Activated T-helper 1 cell treated with anti-CD3 and anti-CD28 coated beads, Interleukin-12 subunit alpha, Interleukin-12 subunit beta, Interleukin-2, Interleukin-4 antibody, amounts not matched to agents 30 ng/mL and 10 ng/mL and 1 ng/mL, durations not matched to agents 14 hours and 24 hours and 36 hours (primary cell): ENCODE measurements at regions not wholly inside any gene's neighbourhood (a gene's known extent, or its start where the extent isn't known, plus 50 kb on each side); places are given as distances from the start of the nearest gene placed in this dataset.
A peak's percentile ranks its signal among the peaks of the same experiment; 100 is the strongest.

Source experiments
- DNase-seq: peaks from one replicate; pipeline ENCODE4 v3.0.0; 2021; ENCODE audit warnings: low spot score
- H3K27ac Mint-ChIP-seq: one replicate; pipeline ENCODE4 v1.8.0; 2021; ENCODE audit warnings: mild to moderate bottlenecking, mixed read lengths
- H3K27me3 Mint-ChIP-seq: one replicate; pipeline ENCODE4 v1.8.0; 2022; ENCODE audit warnings: mild to moderate bottlenecking, moderate library complexity, mixed read lengths; ENCODE audit not compliant: insufficient read depth
- H3K36me3 Mint-ChIP-seq: one replicate; pipeline ENCODE4 v1.8.0; 2021; ENCODE audit warnings: low read depth, mixed read lengths
- H3K4me1 Mint-ChIP-seq: one replicate; pipeline ENCODE4 v1.8.0; 2021; ENCODE audit warnings: low read depth, mixed read lengths
- H3K4me3 Mint-ChIP-seq: one replicate; pipeline ENCODE4 v1.8.0; 2021; ENCODE audit warnings: mild to moderate bottlenecking, moderate library complexity, mixed read lengths
- H3K9me3 Mint-ChIP-seq: one replicate; pipeline ENCODE4 v1.8.0; 2021; ENCODE audit warnings: mixed read lengths
- intact Hi-C: fragments of 100-400 bp; cut with micrococcal nuclease; formaldehyde crosslinking; loops from one replicate; pipeline ENCODE4 v1.15.1; 2024

DNA sequence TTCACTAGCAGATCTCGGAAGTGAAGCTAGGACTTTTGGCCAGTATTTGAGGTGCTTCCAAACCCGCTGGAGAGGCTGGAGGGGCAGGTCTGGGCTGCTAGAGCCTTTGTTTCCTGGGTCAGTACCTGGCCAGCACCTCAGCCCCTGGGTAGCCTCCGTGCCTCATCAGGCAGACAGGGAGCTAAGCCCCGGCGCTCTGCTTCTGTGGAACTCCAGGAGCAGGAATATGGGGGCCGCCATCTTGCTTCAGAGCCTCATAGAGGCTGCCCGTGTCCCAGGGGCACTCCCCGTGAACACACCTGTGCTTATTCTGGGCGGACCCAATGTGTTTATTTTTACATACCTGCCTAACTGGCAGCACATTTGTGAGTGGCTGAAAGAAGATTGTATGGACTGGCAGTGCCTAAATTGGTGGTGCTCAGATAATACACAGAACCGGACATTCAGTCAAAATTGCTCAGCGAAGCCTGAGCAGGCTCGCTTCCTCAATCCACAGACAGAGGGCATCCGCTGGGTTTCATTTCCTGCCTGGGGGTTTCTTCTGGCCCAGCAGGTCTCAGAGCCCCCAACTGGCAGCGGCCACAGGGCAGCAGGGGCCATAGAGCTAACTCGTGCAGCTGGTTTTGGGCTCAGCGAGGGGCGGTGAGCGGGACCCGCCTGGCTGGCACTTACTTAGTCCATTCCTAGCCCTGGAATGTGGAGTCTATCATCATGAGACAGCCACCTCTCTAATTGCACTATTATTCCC, 176.8 kb upstream of the ALKAL2 start:
- intact Hi-C loops = loop anchor here (10.0 kb wide), 1 partner anchor 120 kb away; no protein-coding TSS in a partner anchor
- Mint-ChIP-seq H3K9me3 (no peaks in the 10 kb centered on the region), H3K4me3 (no peak overlapping the region), H3K36me3 (no peaks in the 10 kb centered on the region), H3K27me3 (peaks cover 57% of the 10 kb centered on the region), H3K4me1 (peaks cover 22% of the 10 kb centered on the region), H3K27ac (no peak overlapping the region)
- DNase-seq = no peak

DNA sequence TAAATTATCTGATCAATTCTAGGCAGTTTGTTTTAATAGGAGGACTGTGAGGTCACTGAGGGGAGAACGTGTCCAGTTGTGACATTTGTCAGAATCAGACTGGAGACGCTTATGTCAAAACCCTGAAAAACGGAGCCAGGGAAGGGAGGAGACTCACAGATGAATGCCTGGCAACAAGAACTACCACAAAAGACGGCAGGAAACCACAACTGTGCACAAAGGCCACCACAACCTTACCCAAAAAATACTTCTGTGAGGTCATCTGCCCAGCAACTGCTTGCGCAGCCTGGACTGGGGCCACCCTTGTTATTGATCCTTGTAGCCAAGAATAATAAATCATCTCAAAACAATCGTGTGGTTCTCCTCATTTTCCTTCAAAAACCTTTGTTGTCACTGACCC, 173.0 kb upstream of the ALKAL2 start:
- DNase-seq = peak; percentile 63
- Mint-ChIP-seq H3K36me3 (no peaks in the 10 kb centered on the region), H3K27ac (no peak overlapping the region), H3K4me3 (peak overlapping the region; percentile 39), H3K27me3 (peaks cover 51% of the 10 kb centered on the region), H3K9me3 (no peaks in the 10 kb centered on the region), H3K4me1 (peaks cover 46% of the 10 kb centered on the region)
- intact Hi-C loops = loop anchor here (10.0 kb wide), 1 partner anchor 124 kb away; no protein-coding TSS in a partner anchor

DNA sequence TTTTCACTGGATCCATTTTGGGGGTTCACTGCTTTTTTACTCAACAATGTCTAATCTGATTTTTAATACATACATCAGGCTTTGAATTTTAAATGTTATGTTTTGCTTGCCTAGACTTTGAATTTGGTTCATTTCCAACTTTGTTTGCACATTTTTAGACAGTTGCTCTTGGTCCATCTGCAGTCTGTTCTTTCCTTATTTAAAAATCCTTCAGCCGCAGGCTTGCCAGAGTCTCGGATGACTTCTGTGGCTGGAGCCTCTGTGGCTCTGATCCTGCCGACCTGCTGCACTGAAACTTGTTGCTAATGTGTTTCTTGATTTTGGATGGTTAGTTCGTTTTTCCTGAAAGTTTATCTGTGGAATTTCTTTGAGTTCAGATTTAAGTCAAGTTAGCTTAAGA, 172.0 kb upstream of the ALKAL2 start:
- DNase-seq = no peak
- peaks cover 46% of the 10 kb centered on the region for H3K4me1 Mint-ChIP-seq
- no peaks in the 10 kb centered on the region for H3K36me3 Mint-ChIP-seq
- no peak overlapping the region for H3K4me3 Mint-ChIP-seq
- H3K27me3 Mint-ChIP-seq = peaks cover 54% of the 10 kb centered on the region
- H3K9me3 Mint-ChIP-seq = no peaks in the 10 kb centered on the region
- intact Hi-C loops = loop anchor here (10.0 kb wide), 1 partner anchor 125 kb away; no protein-coding TSS in a partner anchor
- H3K27ac Mint-ChIP-seq = no peak overlapping the region

DNA sequence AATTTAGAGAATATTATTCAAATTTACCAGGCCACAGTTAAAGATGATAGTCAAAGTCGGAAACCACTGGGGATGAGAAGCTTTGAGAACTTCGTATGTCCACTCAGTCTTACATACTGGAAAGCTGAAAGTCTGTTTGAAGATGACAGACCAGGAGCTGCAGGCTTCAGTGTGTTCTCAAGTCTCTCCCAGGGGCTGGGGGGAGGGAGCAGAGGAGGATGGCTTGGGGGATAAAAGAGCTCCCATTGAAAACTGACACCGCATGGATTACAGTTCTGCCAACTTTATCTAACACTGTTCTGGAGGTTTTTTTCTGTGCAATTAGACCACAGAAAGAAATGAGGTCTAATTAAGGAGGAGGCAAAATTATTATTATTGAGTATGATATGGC, 170.5 kb upstream of the ALKAL2 start:
- no peak overlapping the region for H3K27ac Mint-ChIP-seq
- no peak for DNase-seq
- intact Hi-C loops = no loop called here

DNA sequence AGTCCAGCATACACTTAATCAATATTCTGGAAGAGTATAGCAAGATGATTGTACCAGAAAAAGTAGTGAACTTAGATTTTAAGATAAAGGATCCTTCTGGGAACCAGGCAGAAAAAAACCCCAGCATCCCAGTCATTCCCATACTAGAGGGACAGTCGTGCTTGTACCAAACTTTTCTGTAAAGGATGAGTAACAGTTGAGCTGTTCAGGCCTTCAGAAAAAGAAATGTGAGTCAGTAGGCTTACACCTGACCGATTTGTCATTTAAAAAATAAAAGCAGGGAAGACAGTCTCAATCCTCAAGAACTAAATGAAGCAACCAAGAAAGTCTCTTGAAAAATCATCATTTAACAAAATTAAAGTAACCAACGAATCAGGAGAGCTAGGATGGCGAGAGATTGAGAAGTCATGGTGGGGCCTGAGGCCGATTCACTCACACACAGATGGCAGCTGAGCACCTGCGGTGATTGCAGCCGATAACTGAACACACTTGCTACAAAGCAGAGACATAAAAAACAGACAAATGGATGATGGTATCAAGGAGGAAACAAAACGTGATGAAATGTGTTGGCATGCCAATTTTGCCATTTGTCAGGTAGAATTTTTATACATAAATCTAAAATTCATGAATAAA, 170.0 kb upstream of the ALKAL2 start:
- Mint-ChIP-seq H3K9me3 (no peaks in the 10 kb centered on the region), H3K27me3 (peaks cover 42% of the 10 kb centered on the region), H3K4me3 (no peak overlapping the region), H3K36me3 (no peaks in the 10 kb centered on the region), H3K4me1 (peaks cover 51% of the 10 kb centered on the region), H3K27ac (peak overlapping the region; percentile 57)
- no peak for DNase-seq
- intact Hi-C loops = no loop called here

More for the DNA sequence above, 170.5 kb upstream of the ALKAL2 start:
- Mint-ChIP-seq H3K4me3 (no peak overlapping the region), H3K36me3 (no peaks in the 10 kb centered on the region), H3K4me1 (peaks cover 51% of the 10 kb centered on the region), H3K9me3 (no peaks in the 10 kb centered on the region), H3K27me3 (peaks cover 47% of the 10 kb centered on the region)

DNA sequence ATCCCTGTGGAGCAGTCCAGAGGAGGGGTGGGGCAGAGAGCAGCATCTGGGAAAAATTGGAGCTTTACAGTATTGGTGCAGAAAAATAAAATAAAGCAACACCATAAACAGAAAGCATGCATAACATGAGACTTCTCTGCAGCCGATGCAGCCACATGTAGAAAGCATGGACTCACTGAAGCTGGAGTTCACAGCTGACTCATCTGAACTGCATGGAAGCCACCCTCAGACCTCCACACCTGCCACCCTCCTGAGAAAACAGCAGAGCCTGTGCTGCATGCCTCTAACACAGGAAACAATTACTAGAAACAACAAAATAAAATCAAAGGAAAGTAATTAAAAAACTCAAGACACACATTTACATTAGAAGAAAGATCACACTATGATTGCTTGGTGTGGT, 169.4 kb upstream of the ALKAL2 start:
- Mint-ChIP-seq H3K4me3 (no peak overlapping the region), H3K4me1 (peaks cover 51% of the 10 kb centered on the region), H3K9me3 (no peaks in the 10 kb centered on the region), H3K27me3 (peaks cover 38% of the 10 kb centered on the region), H3K27ac (no peak overlapping the region), H3K36me3 (no peaks in the 10 kb centered on the region)
- intact Hi-C loops = no loop called here
- no peak for DNase-seq

DNA sequence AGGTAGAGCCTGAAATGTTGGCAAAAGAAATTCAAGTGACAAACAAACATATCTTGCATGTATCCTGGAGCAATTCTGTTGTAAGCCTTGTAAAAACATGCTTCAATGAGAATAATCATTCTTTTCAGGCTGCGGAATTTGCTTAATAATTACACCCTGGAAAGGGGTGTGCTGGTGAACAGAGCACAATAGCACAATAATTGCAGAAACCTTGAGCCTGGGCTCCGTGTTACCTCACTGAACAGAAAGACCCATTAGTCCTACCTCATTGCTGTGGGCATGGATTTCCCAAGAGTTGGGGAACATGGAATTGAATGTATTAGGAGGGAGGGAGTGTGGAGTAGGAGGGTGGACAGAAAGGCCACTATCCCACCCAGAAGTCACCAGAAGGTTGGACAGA, 168.0 kb upstream of the ALKAL2 start:
- Mint-ChIP-seq H3K9me3 (no peaks in the 10 kb centered on the region), H3K36me3 (no peaks in the 10 kb centered on the region), H3K4me3 (no peak overlapping the region), H3K27me3 (peaks cover 25% of the 10 kb centered on the region), H3K27ac (no peak overlapping the region), H3K4me1 (peaks cover 41% of the 10 kb centered on the region)
- intact Hi-C loops = no loop called here
- no peak for DNase-seq

DNA sequence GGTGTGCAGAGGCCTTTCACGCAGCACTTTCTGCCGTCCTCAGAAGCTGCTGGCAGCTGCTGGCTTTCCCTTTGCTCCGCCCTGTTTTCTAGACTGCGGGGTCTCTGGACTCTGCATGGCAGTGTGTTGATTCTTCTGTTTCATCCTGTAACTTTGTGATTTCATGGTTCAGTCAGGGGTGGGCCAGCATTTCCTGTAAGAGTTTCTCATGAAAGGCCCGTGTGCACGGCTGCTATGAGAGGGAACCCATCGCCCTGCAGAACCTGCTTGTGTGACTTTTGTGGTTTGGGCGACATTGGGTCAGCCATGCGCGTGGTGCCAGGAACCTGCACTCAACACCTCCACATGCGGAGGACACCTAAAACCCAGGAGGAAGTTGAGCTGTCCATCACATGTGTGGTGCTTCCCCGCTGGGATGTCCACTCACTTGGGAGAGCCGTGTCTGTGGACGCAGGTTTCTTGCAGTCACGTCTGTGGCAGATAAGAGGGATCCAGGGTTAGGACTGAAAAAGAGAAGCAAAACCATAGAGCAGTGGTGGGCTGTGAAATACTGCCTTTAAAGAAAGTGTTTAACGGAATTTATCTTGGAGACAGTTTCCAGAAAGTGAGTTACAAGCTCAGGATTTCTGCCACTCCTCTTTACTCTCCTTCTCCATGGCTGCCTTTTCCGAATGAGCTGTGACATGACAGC, 167.3 kb upstream of the ALKAL2 start:
- no peak for DNase-seq

DNA sequence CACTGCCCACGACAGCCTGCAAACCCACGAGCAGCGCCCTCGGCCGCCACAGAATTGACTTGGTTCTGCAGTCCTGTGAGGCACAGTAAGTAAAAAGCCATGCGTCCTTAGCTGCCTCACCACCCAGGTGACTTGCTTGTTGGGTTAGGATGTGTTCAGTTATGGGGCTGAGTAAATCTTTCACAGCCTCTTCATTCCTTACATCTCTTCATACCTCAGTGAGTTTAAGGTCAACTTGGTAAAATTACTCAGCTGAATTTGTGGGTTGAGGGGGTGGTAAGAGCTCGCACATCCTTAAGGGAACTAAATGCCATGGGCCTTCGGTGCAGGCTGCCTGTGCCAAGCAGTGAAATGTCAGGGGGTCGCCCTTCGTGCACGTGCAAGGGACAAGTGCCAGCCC, 165.2 kb upstream of the ALKAL2 start:
- Mint-ChIP-seq H3K4me3 (no peak overlapping the region), H3K4me1 (peaks cover 23% of the 10 kb centered on the region), H3K36me3 (no peaks in the 10 kb centered on the region), H3K9me3 (no peaks in the 10 kb centered on the region), H3K27ac (no peak overlapping the region), H3K27me3 (peaks cover 6% of the 10 kb centered on the region)
- intact Hi-C loops = no loop called here
- DNase-seq = no peak

More for the DNA sequence above, 167.3 kb upstream of the ALKAL2 start:
- Mint-ChIP-seq H3K27me3 (peaks cover 19% of the 10 kb centered on the region), H3K36me3 (no peaks in the 10 kb centered on the region), H3K27ac (no peak overlapping the region), H3K4me3 (no peak overlapping the region), H3K9me3 (no peaks in the 10 kb centered on the region), H3K4me1 (peaks cover 33% of the 10 kb centered on the region)
- intact Hi-C loops = no loop called here

DNA sequence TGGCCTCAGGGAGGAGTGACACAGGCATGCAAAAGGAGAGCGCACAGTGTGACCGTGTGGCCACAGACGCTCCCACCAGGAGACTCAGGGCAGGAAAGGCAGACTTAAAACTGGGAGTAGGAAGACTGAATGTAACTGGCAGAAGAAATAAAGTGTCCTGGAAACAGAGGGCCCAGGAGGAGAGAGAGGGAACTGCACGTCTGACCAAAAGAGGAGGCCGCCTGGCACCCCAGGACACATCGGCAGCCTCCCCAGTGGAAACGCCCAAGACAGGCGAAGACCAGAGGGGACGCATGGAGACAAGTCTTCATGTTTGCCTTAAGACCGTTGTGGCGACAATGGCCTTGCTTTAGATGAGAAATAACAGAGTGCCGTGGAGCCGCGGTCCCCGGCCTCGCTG, 163.6 kb upstream of the ALKAL2 start:
- intact Hi-C loops = no loop called here
- Mint-ChIP-seq H3K4me1 (peaks cover 6% of the 10 kb centered on the region), H3K4me3 (no peak overlapping the region), H3K27me3 (peaks cover 6% of the 10 kb centered on the region), H3K36me3 (no peaks in the 10 kb centered on the region), H3K9me3 (no peaks in the 10 kb centered on the region), H3K27ac (no peak overlapping the region)
- DNase-seq = no peak

DNA sequence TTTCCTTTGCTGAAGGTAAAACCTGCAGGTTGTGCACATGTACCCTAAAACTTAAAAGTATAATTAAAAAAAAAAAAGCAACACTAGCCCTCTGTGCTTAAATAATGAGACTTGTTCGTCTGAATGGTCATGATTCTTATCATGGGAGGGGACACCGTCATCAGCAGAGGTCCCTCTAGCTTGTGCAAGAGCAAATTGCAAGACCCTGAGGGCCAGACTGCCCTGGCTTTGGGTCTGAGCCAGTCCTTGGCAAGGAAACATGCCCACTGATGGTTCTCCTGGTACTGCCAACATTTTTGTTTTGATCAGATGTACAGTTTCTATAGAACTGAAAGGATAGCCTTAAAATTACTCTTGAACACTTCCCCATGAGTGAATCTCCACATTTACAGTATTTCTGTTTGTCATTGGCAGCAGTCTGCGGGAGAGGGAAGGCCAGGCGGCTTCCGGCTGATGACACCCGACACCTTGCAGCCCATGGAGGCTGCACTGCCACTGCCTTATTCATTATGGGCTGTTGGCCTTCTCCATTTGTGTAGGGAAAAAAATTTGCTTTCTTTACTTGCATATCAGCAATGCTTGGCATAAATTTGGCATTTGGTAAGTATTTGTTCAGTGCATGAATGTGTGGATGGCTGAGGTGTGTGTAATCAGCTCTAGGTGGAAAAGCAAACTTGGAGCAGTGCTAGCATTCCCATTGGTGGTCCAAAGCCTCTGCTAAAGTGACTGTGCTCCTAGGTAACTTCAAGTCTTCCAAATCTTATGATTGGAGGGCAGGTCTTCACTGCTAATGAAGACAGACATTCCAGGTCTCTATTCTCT, 161.6 kb upstream of the ALKAL2 start:
- Mint-ChIP-seq H3K4me1 (peaks cover 13% of the 10 kb centered on the region), H3K4me3 (no peak overlapping the region), H3K36me3 (no peaks in the 10 kb centered on the region), H3K9me3 (no peaks in the 10 kb centered on the region), H3K27ac (no peak overlapping the region), H3K27me3 (no peaks in the 10 kb centered on the region)
- intact Hi-C loops = no loop called here
- no peak for DNase-seq

DNA sequence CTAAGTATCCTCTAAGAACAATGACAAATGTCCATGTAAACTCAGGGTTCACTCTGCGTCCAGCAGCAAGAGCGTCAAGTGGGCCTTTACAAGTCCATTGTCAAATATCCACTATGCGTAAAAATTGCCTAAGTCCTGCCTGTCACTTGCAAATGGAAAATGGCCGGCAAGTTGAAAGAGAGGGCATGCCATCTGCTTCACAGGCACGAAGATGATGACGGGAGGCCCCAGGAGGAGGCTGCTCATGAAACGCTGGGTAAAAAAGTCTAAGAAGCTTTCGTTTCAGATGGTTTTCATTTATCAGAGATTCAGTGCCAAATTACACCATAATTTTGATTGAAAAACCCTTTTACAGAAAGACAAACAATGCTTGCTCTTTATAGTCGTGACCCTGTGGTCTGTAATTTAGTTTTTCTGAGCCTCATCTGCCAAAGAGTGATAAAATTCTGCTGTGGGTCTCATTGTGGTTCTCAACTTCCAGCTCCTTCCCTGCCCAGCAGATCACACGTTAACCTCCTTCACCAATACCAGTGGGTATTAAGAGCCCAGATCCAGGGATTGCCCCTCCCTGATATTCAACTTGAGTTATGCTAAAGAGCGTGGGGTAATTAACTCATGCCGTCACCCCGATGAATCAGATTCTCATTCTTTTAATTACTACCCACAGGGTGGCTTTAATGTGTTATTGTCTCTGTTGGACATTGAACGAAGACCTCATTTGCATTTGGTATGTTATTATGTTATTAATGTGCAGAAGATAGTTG, 160.2 kb upstream of the ALKAL2 start:
- Mint-ChIP-seq H3K4me1 (peaks cover 12% of the 10 kb centered on the region), H3K27me3 (no peaks in the 10 kb centered on the region), H3K27ac (no peak overlapping the region), H3K9me3 (no peaks in the 10 kb centered on the region), H3K4me3 (no peak overlapping the region), H3K36me3 (no peaks in the 10 kb centered on the region)
- intact Hi-C loops = no loop called here
- no peak for DNase-seq
